22Rv1 (cell line): ENCODE measurements at regions not wholly inside any gene's neighbourhood (a gene's known extent, or its start where the extent isn't known, plus 50 kb on each side); places are given as distances from the start of the nearest gene placed in this dataset.

Source experiments
- ZFX ChIP-seq: fragments of 450-650 bp; IDR thresholded peaks from 2 replicates; pipeline ENCODE4 v1.6.1; 2017; ENCODE audit warnings: antibody characterized with exemption, borderline replicate concordance
- TF ChIP-seq, protein P1 (sequence below): fragments of 450-650 bp; IDR thresholded peaks from 2 replicates; pipeline ENCODE4 v1.5.1; 2017; ENCODE audit warnings: mild to moderate bottlenecking

DNA sequence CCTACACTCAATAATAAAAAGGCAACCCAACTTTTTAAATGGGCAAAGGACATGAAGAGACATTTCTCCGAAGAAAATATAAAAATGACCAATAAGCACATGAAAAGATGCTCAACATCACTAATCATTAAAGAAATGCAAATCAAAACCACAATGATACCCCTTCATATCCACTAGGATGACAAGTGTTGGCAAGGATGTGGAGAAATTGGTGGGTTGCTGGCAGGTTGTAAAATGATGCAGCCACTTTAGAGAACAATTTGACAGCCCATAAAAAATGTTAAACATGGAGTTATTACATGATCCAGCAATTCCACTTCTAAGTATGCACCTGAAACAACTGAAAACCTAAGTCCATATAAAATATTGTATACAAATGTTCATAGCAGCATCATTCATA, 73.2 kb upstream of the LMO2 start:
- TF ChIP-seq, protein P1, sequence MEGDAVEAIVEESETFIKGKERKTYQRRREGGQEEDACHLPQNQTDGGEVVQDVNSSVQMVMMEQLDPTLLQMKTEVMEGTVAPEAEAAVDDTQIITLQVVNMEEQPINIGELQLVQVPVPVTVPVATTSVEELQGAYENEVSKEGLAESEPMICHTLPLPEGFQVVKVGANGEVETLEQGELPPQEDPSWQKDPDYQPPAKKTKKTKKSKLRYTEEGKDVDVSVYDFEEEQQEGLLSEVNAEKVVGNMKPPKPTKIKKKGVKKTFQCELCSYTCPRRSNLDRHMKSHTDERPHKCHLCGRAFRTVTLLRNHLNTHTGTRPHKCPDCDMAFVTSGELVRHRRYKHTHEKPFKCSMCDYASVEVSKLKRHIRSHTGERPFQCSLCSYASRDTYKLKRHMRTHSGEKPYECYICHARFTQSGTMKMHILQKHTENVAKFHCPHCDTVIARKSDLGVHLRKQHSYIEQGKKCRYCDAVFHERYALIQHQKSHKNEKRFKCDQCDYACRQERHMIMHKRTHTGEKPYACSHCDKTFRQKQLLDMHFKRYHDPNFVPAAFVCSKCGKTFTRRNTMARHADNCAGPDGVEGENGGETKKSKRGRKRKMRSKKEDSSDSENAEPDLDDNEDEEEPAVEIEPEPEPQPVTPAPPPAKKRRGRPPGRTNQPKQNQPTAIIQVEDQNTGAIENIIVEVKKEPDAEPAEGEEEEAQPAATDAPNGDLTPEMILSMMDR, result no peak
- no peak for TF ChIP-seq ZFX
